HepG2 (cell line): ENCODE measurements at regions not wholly inside any gene's neighbourhood (a gene's known extent, or its start where the extent isn't known, plus 50 kb on each side); places are given as distances from the start of the nearest gene placed in this dataset.

ENCODE experiments used
- ATAC-seq: fragments of 200-7000 bp; cut with Tn5 transposase; 3 replicates; pipeline ENCODE4 v1.9.1; 2020; ENCODE audit warnings: mild to moderate bottlenecking, moderate library complexity
- BruUV-seq: library from RNA; stranded (reverse); fragments of 400-500 nt; replicated peaks from 2 replicates; lab custom pipeline; 2021; lab: Mats Ljungman, UMichigan
- CTCF ChIA-PET: fragments of 300-600 bp; formaldehyde crosslinking; extraction: SDS; loops from one replicate; lab custom pipeline; 2021; ENCODE audit warnings: low total read pairs, inconsistent platforms, low intra/inter-chr PET ratio; lab: Yijun Ruan, JAX
- POLR2A ChIA-PET: fragments of 350-600 bp; sonication (Branson Sonifier 250); formaldehyde crosslinking; loops from one replicate; lab custom pipeline; 2020; ENCODE audit warnings: antibody characterized with exemption, inconsistent platforms; lab: Yijun Ruan, JAX
- DNase-seq: peaks from one replicate; pipeline ENCODE4 v3.0.0-alpha.2; 2015; ENCODE audit warnings: low spot score
- FAIRE-seq: peaks from 3 replicates; lab custom pipeline; 2011; peaks lifted over from hg19 to GRCh38; lab: Jason Lieb, UNC
- H2AFZ ChIP-seq: one replicate; pipeline ENCODE4 v1.6.1; 2011; ENCODE audit warnings: low read length, inconsistent platforms
- H3K27ac ChIP-seq: fragments of 300-600 bp; 3 replicates; pipeline ENCODE4 v1.8.0; 2011; ENCODE audit warnings: mixed run types, mild to moderate bottlenecking, mixed read lengths, low read length, inconsistent platforms; ENCODE audit not compliant: insufficient read depth; ENCODE audit errors: extremely low read length
- H3K27me3 ChIP-seq, 2 experiments: fragments of 200-600 bp in 1 of 2; 2 replicates in 1 of 2; 3 replicates in 1 of 2; pipeline versions ENCODE4 v1.6.0 to v1.8.0; 2011; ENCODE audit warnings: low read length in 2 of 2, mild to moderate bottlenecking in 2 of 2, moderate library complexity in 2 of 2, inconsistent platforms in 1 of 2; ENCODE audit not compliant: insufficient read depth in 2 of 2, control insufficient read depth in 1 of 2
- H3K36me3 ChIP-seq, 2 experiments: fragments of 200-600 bp in 1 of 2; replicated peaks in 1 of 2; 2 replicates in 1 of 2; 3 replicates in 1 of 2; pipeline versions ENCODE4 v1.5.1 to v1.8.0; 2011; ENCODE audit warnings: low read length in 2 of 2, inconsistent platforms in 1 of 2; ENCODE audit not compliant: insufficient read depth in 2 of 2, control insufficient read depth in 1 of 2
- H3K4me1 ChIP-seq: 2 replicates; pipeline ENCODE4 v1.5.1; 2012; ENCODE audit warnings: low read length, inconsistent platforms; ENCODE audit not compliant: insufficient read depth
- H3K4me2 ChIP-seq: 2 replicates; pipeline ENCODE4 v1.6.0; 2011; ENCODE audit warnings: low read depth, low read length, inconsistent platforms
- H3K4me3 ChIP-seq, 3 experiments: fragments of 200-600 bp in 1 of 3; sonication (generic), shearing (Covaris generic) in 1 of 3; replicated peaks in 1 of 3; 2 replicates each; pipeline ENCODE4 v1.5.1; 2011 to 2016; ENCODE audit warnings: low read length in 3 of 3, inconsistent platforms in 2 of 3, low read depth in 2 of 3, mild to moderate bottlenecking in 2 of 3, control low read depth in 1 of 3, mixed read lengths in 1 of 3; ENCODE audit not compliant: insufficient read depth in 1 of 3
- H3K79me2 ChIP-seq: one replicate; pipeline ENCODE4 v1.6.1; 2011; ENCODE audit warnings: low read length, inconsistent platforms; ENCODE audit not compliant: insufficient read depth
- H3K9ac ChIP-seq: 2 replicates; pipeline ENCODE4 v1.6.0; 2011; ENCODE audit warnings: mild to moderate bottlenecking, low read depth, low read length, inconsistent platforms; ENCODE audit not compliant: insufficient read depth
- H3K9me3 ChIP-seq: 2 replicates; pipeline ENCODE4 v1.5.1; 2012; ENCODE audit warnings: mild to moderate bottlenecking, low read length
- H4K20me1 ChIP-seq: 2 replicates; pipeline ENCODE4 v1.6.0; 2011; ENCODE audit warnings: inconsistent platforms, mild to moderate bottlenecking, low read length, moderate library complexity; ENCODE audit not compliant: insufficient read depth
- CCAR2 ChIP-seq: fragments of 200-400 bp; formaldehyde crosslinking; optimal IDR thresholded peaks from 2 replicates; pipeline ENCODE3; 2018; ENCODE audit warnings: low read depth, mild to moderate bottlenecking, low read length, moderate library complexity
- ESRRA ChIP-seq: sonication (generic); formaldehyde crosslinking; IDR thresholded peaks from 2 replicates; pipeline ENCODE4 v1.5.1; 2020; ENCODE audit warnings: mild to moderate bottlenecking, low read depth, missing genetic modification reagents
- POGZ ChIP-seq: sonication (generic); formaldehyde crosslinking; IDR thresholded peaks from 2 replicates; pipeline ENCODE4 v1.4.0; 2020; ENCODE audit warnings: mild to moderate bottlenecking, missing genetic modification reagents
- SIN3A ChIP-seq: IDR thresholded peaks from 2 replicates; pipeline ENCODE4 v1.6.1; 2011; ENCODE audit warnings: low read depth, mild to moderate bottlenecking, control low read depth, low read length, borderline replicate concordance
- ZNF709 ChIP-seq: sonication (generic); formaldehyde crosslinking; IDR thresholded peaks from 2 replicates; pipeline ENCODE4 v1.5.0; 2020; ENCODE audit warnings: mild to moderate bottlenecking, missing genetic modification reagents
- WGBS: methylation state at CpG from one replicate; pipeline ENCODE4 v1.1.6; 2017; ENCODE audit warnings: low lambda C conversion rate; 5-methylcytosine and 5-hydroxymethylcytosine counted together
- in situ Hi-C: cut with HindIII; loops from 2 replicates; pipeline ENCODE4 v1.10.0; 2017; ENCODE audit warnings: low pct_unique_long_range_greater_than_20kb; ENCODE audit not compliant: extremely low pct_ligation_motif_present
- intact Hi-C: fragments of 100-400 bp; cut with micrococcal nuclease; formaldehyde crosslinking; loops from one replicate; pipeline ENCODE4 v1.10.0; 2022; ENCODE audit not compliant: unreplicated experiment
- TF ChIP-seq, protein P1 (sequence below): sonication (generic); formaldehyde crosslinking; IDR thresholded peaks from 2 replicates; pipeline ENCODE4 v1.5.0; 2020; ENCODE audit warnings: mild to moderate bottlenecking, missing genetic modification reagents, moderate library complexity
- TF ChIP-seq, protein P2 (sequence below): fragments of 450-650 bp; IDR thresholded peaks from 2 replicates; pipeline ENCODE4 v1.6.1; 2017; ENCODE audit warnings: mild to moderate bottlenecking
- TF ChIP-seq, protein P3 (sequence below): IDR thresholded peaks from 2 replicates; pipeline ENCODE4 v1.6.1; 2016; ENCODE audit warnings: low read depth, missing genetic modification reagents, missing compliant biosample characterization
- TF ChIP-seq, protein P4 (sequence below): sonication (generic); formaldehyde crosslinking; IDR thresholded peaks from 2 replicates; pipeline ENCODE4 v1.4.0; 2020; ENCODE audit warnings: missing genetic modification reagents

DNA sequence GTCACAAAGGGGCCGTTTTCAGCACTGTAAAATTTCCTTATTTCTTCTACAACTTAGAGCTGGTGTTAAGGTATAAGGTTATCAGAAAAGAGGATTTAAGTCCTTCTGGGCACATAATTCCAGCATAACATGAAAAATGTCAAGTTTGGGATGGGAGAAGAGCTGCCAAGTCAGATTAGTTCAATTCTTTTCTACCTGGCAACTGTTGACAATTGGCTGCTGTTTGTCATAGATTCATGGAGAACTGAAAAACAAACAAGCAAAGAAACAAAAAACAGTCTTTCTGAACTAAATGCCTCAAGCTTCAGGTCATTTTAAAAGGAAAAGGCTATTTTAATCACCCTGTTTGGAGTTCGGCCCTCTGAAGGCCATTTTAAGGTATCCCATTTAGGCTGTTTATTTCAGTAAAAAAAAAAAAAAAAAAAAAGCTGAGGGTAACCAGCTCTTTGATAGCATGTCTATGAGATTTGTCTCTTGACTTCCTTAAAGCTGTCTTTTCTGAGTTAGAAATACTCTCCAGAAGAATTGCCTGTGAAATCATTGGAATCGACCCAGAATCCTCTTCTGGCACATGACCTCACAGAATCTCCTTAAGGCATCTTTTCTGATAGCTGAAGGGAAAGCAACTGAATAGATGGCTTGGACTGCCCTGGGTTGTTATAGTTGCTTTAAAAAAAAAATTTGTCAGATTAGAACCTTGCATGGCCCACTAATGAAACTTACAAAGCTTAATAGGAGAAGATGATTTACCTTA, 173.3 kb downstream of the SEMA6D start:
- H3K9ac ChIP-seq: no peak overlapping the region
- DNase-seq (no peak), ATAC-seq (no peak), FAIRE-seq (no peak)
- 0% methylated on average over 3 of the region's 3 CpGs for WGBS
- H3K79me2 ChIP-seq: no peaks in the 10 kb centered on the region
- in situ Hi-C loops (no loop called here), intact Hi-C loops (no loop called here)
- H3K4me3 ChIP-seq: no peak overlapping the region
- no peak overlapping the region for H2AFZ ChIP-seq
- no peak overlapping the region for H3K4me2 ChIP-seq
- no TSS peak for BruUV-seq
- H3K4me1 ChIP-seq: no peaks in the 10 kb centered on the region
- CTCF ChIA-PET: no interaction called here
- no peaks in the 10 kb centered on the region for H3K27me3 ChIP-seq
- POLR2A ChIA-PET: no interaction called here
- no peak overlapping the region for H3K27ac ChIP-seq
- peaks cover 65% of the 10 kb centered on the region for H3K9me3 ChIP-seq
- no peaks in the 10 kb centered on the region for H4K20me1 ChIP-seq
- no peaks in the 10 kb centered on the region for H3K36me3 ChIP-seq
- TF ChIP-seq, protein P1, sequence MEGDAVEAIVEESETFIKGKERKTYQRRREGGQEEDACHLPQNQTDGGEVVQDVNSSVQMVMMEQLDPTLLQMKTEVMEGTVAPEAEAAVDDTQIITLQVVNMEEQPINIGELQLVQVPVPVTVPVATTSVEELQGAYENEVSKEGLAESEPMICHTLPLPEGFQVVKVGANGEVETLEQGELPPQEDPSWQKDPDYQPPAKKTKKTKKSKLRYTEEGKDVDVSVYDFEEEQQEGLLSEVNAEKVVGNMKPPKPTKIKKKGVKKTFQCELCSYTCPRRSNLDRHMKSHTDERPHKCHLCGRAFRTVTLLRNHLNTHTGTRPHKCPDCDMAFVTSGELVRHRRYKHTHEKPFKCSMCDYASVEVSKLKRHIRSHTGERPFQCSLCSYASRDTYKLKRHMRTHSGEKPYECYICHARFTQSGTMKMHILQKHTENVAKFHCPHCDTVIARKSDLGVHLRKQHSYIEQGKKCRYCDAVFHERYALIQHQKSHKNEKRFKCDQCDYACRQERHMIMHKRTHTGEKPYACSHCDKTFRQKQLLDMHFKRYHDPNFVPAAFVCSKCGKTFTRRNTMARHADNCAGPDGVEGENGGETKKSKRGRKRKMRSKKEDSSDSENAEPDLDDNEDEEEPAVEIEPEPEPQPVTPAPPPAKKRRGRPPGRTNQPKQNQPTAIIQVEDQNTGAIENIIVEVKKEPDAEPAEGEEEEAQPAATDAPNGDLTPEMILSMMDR (CRISPR knock-in tag): no peak
- TF ChIP-seq POGZ (CRISPR knock-in tag) (no peak), CCAR2 (no peak), ZNF709 (no peak), ESRRA (CRISPR knock-in tag) (no peak), SIN3A (no peak)
- TF ChIP-seq, protein P2, sequence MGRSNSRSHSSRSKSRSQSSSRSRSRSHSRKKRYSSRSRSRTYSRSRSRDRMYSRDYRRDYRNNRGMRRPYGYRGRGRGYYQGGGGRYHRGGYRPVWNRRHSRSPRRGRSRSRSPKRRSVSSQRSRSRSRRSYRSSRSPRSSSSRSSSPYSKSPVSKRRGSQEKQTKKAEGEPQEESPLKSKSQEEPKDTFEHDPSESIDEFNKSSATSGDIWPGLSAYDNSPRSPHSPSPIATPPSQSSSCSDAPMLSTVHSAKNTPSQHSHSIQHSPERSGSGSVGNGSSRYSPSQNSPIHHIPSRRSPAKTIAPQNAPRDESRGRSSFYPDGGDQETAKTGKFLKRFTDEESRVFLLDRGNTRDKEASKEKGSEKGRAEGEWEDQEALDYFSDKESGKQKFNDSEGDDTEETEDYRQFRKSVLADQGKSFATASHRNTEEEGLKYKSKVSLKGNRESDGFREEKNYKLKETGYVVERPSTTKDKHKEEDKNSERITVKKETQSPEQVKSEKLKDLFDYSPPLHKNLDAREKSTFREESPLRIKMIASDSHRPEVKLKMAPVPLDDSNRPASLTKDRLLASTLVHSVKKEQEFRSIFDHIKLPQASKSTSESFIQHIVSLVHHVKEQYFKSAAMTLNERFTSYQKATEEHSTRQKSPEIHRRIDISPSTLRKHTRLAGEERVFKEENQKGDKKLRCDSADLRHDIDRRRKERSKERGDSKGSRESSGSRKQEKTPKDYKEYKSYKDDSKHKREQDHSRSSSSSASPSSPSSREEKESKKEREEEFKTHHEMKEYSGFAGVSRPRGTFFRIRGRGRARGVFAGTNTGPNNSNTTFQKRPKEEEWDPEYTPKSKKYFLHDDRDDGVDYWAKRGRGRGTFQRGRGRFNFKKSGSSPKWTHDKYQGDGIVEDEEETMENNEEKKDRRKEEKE: no peak
- TF ChIP-seq, protein P3, sequence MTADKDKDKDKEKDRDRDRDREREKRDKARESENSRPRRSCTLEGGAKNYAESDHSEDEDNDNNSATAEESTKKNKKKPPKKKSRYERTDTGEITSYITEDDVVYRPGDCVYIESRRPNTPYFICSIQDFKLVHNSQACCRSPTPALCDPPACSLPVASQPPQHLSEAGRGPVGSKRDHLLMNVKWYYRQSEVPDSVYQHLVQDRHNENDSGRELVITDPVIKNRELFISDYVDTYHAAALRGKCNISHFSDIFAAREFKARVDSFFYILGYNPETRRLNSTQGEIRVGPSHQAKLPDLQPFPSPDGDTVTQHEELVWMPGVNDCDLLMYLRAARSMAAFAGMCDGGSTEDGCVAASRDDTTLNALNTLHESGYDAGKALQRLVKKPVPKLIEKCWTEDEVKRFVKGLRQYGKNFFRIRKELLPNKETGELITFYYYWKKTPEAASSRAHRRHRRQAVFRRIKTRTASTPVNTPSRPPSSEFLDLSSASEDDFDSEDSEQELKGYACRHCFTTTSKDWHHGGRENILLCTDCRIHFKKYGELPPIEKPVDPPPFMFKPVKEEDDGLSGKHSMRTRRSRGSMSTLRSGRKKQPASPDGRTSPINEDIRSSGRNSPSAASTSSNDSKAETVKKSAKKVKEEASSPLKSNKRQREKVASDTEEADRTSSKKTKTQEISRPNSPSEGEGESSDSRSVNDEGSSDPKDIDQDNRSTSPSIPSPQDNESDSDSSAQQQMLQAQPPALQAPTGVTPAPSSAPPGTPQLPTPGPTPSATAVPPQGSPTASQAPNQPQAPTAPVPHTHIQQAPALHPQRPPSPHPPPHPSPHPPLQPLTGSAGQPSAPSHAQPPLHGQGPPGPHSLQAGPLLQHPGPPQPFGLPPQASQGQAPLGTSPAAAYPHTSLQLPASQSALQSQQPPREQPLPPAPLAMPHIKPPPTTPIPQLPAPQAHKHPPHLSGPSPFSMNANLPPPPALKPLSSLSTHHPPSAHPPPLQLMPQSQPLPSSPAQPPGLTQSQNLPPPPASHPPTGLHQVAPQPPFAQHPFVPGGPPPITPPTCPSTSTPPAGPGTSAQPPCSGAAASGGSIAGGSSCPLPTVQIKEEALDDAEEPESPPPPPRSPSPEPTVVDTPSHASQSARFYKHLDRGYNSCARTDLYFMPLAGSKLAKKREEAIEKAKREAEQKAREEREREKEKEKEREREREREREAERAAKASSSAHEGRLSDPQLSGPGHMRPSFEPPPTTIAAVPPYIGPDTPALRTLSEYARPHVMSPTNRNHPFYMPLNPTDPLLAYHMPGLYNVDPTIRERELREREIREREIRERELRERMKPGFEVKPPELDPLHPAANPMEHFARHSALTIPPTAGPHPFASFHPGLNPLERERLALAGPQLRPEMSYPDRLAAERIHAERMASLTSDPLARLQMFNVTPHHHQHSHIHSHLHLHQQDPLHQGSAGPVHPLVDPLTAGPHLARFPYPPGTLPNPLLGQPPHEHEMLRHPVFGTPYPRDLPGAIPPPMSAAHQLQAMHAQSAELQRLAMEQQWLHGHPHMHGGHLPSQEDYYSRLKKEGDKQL: no peak
- TF ChIP-seq, protein P4, sequence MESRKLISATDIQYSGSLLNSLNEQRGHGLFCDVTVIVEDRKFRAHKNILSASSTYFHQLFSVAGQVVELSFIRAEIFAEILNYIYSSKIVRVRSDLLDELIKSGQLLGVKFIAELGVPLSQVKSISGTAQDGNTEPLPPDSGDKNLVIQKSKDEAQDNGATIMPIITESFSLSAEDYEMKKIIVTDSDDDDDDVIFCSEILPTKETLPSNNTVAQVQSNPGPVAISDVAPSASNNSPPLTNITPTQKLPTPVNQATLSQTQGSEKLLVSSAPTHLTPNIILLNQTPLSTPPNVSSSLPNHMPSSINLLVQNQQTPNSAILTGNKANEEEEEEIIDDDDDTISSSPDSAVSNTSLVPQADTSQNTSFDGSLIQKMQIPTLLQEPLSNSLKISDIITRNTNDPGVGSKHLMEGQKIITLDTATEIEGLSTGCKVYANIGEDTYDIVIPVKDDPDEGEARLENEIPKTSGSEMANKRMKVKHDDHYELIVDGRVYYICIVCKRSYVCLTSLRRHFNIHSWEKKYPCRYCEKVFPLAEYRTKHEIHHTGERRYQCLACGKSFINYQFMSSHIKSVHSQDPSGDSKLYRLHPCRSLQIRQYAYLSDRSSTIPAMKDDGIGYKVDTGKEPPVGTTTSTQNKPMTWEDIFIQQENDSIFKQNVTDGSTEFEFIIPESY (CRISPR knock-in tag): no peak
